HCT116 (cell line): ENCODE measurements at regions not wholly inside any gene's neighbourhood (a gene's known extent, or its start where the extent isn't known, plus 50 kb on each side); places are given as distances from the start of the nearest gene placed in this dataset.

Experiments used
- ATAC-seq: fragments of 200-7000 bp; cut with Tn5 transposase; 2 replicates; pipeline ENCODE4 v1.9.1; 2020; ENCODE audit warnings: mild to moderate bottlenecking, moderate library complexity
- BruUV-seq: library from RNA; stranded (reverse); fragments of 400-500 nt; replicated peaks from 2 replicates; lab custom pipeline; 2021; lab: Mats Ljungman, UMichigan
- CTCF ChIA-PET: fragments of 300-600 bp; sonication (Branson Sonifier 250); formaldehyde crosslinking; loops from one replicate; lab custom pipeline; 2021; ENCODE audit warnings: antibody characterized with exemption; lab: Charles Lee
- POLR2A ChIA-PET: fragments of 300-600, 350-600 bp; sonication (Branson Sonifier 250); formaldehyde crosslinking; loops from one replicate; lab custom pipeline; 2021; ENCODE audit warnings: antibody characterized with exemption; lab: Charles Lee
- RAD21 ChIA-PET, 2 experiments: fragments of 300-600 bp; sonication (Branson Sonifier 250); formaldehyde crosslinking; loops; one replicate each; lab custom pipeline; 2023; ENCODE audit warnings: low total read pairs in 2 of 2; ENCODE audit not compliant: uncharacterized antibody in 2 of 2, unreplicated experiment in 2 of 2, low non-redundant PET in 1 of 2; lab: Charles Lee
- DNase-seq: peaks from one replicate; pipeline ENCODE4 v3.0.0-alpha.2; 2010; ENCODE audit warnings: low read depth, low spot score
- H2AFZ ChIP-seq: fragments of 200-600 bp; shearing (Covaris generic), sonication (generic); 2 replicates; pipeline ENCODE4 v1.6.1; 2017; ENCODE audit warnings: low read depth, mixed run types, mixed read lengths, antibody characterized with exemption, low read length; ENCODE audit not compliant: poor library complexity, severe bottlenecking
- H3K27ac ChIP-seq: 2 replicates; pipeline ENCODE4 v1.5.1; 2012; ENCODE audit warnings: low read depth, low read length
- H3K27me3 ChIP-seq: fragments of 200-600 bp; sonication (generic); 2 replicates; pipeline ENCODE4 v1.6.1; 2016; ENCODE audit warnings: mixed run types, low read length, mixed read lengths; ENCODE audit not compliant: insufficient read depth
- H3K36me3 ChIP-seq, 2 experiments: fragments of 200-500 bp in 1 of 2; fragments of 200-600 bp in 1 of 2; sonication (Bioruptor generic) in 1 of 2; sonication (generic) in 1 of 2; 2 replicates each; pipeline versions ENCODE4 v1.5.1 to v1.6.1; 2014 to 2016; ENCODE audit warnings: low read length in 2 of 2, inconsistent platforms in 1 of 2, mixed read lengths in 1 of 2, mixed run types in 1 of 2; ENCODE audit not compliant: insufficient read depth in 2 of 2, control insufficient read depth in 1 of 2
- H3K4me1 ChIP-seq, 2 experiments: fragments of 200-600 bp in 1 of 2; sonication (generic) in 1 of 2; 2 replicates each; pipeline versions ENCODE4 v1.5.1 to v1.6.1; 2012 to 2017; ENCODE audit warnings: low read length in 2 of 2, inconsistent platforms in 1 of 2, mild to moderate bottlenecking in 1 of 2, mixed read lengths in 1 of 2, mixed run types in 1 of 2, moderate library complexity in 1 of 2; ENCODE audit not compliant: insufficient read depth in 2 of 2, control insufficient read depth in 1 of 2
- H3K4me2 ChIP-seq: fragments of 200-600 bp; sonication (generic); 2 replicates; pipeline ENCODE4 v1.6.1; 2017; ENCODE audit warnings: mixed run types, low read length, mixed read lengths
- H3K4me3 ChIP-seq, 2 experiments: fragments of 200-600 bp in 1 of 2; sonication (generic) in 1 of 2; replicated peaks in 1 of 2; 2 replicates each; pipeline ENCODE4 v1.5.1; 2011 to 2016; ENCODE audit warnings: low read length in 2 of 2, control low read depth in 1 of 2, low read depth in 1 of 2, mild to moderate bottlenecking in 1 of 2, mixed read lengths in 1 of 2, mixed run types in 1 of 2
- H3K79me2 ChIP-seq: fragments of 200-600 bp; sonication (generic); 2 replicates; pipeline ENCODE4 v1.6.1; 2017; ENCODE audit warnings: mild to moderate bottlenecking, mixed run types, low read length, moderate library complexity, mixed read lengths; ENCODE audit not compliant: insufficient read depth
- H3K9ac ChIP-seq: fragments of 200-600 bp; sonication (generic); 2 replicates; pipeline ENCODE4 v1.6.1; 2016; ENCODE audit warnings: low read length, mixed read lengths
- H3K9me2 ChIP-seq: fragments of 200-600 bp; sonication (generic), shearing (Covaris generic); 2 replicates; pipeline ENCODE4 v1.6.1; 2017; ENCODE audit warnings: mixed run types, mild to moderate bottlenecking, moderate library complexity; ENCODE audit not compliant: insufficient read depth
- H3K9me3 ChIP-seq, 2 experiments: fragments of 200-500 bp in 1 of 2; fragments of 200-600 bp in 1 of 2; sonication (Bioruptor generic) in 1 of 2; sonication (generic) in 1 of 2; 2 replicates each; pipeline ENCODE4 v1.6.1; 2014 to 2017; ENCODE audit warnings: low read length in 2 of 2, mixed read lengths in 2 of 2, inconsistent platforms in 1 of 2, low read depth in 1 of 2, mild to moderate bottlenecking in 1 of 2, mixed run types in 1 of 2, moderate library complexity in 1 of 2; ENCODE audit not compliant: control insufficient read depth in 1 of 2, insufficient read depth in 1 of 2
- H4K20me1 ChIP-seq: fragments of 200-600 bp; sonication (generic), shearing (Covaris generic); 2 replicates; pipeline ENCODE4 v1.6.1; 2017; ENCODE audit warnings: mixed run types, mild to moderate bottlenecking, moderate library complexity; ENCODE audit not compliant: insufficient read depth
- CBX3 ChIP-seq: IDR thresholded peaks from 2 replicates; pipeline ENCODE4 v1.6.1; 2012; ENCODE audit warnings: low read depth
- ELF1 ChIP-seq: IDR thresholded peaks from 2 replicates; pipeline ENCODE4 v1.6.1; 2012; ENCODE audit warnings: low read depth, borderline replicate concordance
- EZH2phosphoT487 ChIP-seq: fragments of 200-600 bp; IDR thresholded peaks from 2 replicates; pipeline ENCODE4 v1.6.1; 2018; ENCODE audit warnings: antibody characterized with exemption, borderline replicate concordance
- POLR2AphosphoS5 ChIP-seq: IDR thresholded peaks from 2 replicates; pipeline ENCODE4 v1.6.1; 2011; ENCODE audit warnings: mild to moderate bottlenecking, low read depth, low read length, moderate library complexity
- RAD21 ChIP-seq: IDR thresholded peaks from 2 replicates; pipeline ENCODE4 v1.6.1; 2012; ENCODE audit warnings: low read depth, mild to moderate bottlenecking
- SP1 ChIP-seq: IDR thresholded peaks from 2 replicates; pipeline ENCODE4 v1.6.1; 2012; ENCODE audit warnings: low read depth
- SRF ChIP-seq: IDR thresholded peaks from 2 replicates; pipeline ENCODE4 v1.6.1; 2012; ENCODE audit warnings: low read depth
- TCF7L2 ChIP-seq: IDR thresholded peaks from 2 replicates; pipeline ENCODE4 v1.7.0; 2011; ENCODE audit warnings: borderline replicate concordance, inconsistent platforms; ENCODE audit not compliant: insufficient read depth, insufficient read length; ENCODE audit errors: extremely low read depth
- YY1 ChIP-seq: IDR thresholded peaks from 2 replicates; pipeline ENCODE4 v1.6.1; 2011; ENCODE audit warnings: low read length, low read depth, moderate library complexity, mild to moderate bottlenecking; ENCODE audit not compliant: insufficient replicate concordance; ENCODE audit errors: extremely low read depth
- ZFX ChIP-seq: fragments of 450-650 bp; IDR thresholded peaks from 2 replicates; pipeline ENCODE4 v1.6.1; 2017
- intact Hi-C: fragments of 100-400 bp; cut with micrococcal nuclease; formaldehyde crosslinking; loops from 2 replicates; pipeline ENCODE4 v1.10.0; 2022
- TF ChIP-seq, protein P1 (sequence below): IDR thresholded peaks from 2 replicates; pipeline ENCODE4 v1.6.1; 2012
- TF ChIP-seq, protein P2 (sequence below): IDR thresholded peaks from 2 replicates; pipeline ENCODE4 v1.6.1; 2012; ENCODE audit warnings: low read depth

DNA sequence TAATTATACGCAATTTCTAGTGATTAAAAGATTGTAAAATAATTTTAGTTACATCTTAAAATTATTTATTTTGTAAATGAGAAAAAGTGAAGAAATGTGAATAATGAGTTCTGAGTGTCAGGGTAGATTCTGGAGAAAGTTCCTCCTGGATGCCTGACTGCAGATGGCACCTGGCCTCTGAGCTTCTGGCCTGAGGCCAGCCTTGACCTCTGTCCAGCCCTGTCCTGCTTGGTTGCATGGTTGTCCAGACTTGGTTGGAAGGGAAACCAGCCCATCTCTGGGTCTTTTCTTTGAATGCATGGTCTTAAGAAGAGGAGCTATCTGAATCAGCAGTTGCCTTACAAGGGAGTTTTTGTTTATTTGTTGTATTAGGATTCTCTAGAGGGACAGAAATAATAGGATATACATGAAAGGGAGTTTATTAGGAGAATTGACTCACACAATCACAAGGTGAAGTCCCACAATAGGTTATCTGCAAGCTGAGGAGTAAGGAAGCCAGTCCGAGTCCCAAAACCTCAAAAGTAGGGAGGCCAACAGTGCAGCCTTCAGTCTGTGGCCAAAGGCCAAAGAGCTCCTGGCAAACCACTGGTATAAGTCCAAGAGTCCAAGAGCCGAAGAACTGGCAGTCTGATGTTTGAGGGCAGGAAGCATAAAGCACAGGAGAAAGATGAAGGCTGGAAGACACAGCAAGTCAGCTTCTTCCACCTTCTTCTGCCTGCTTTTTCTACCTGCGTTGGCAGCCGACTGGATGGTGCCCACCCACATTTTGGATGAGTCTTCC lies 385.8 kb downstream of the ZNF536 start:
- Histone ChIP-seq H3K4me1 (no peaks in the 10 kb centered on the region), H3K9me2 (no peaks in the 10 kb centered on the region), H3K79me2 (no peaks in the 10 kb centered on the region), H3K9ac (no peak overlapping the region), H3K4me3 (no peak overlapping the region), H3K36me3 (no peaks in the 10 kb centered on the region), H3K4me2 (no peak overlapping the region), H4K20me1 (no peaks in the 10 kb centered on the region), H3K9me3 (peaks cover 0 to 32% of the 10 kb centered on the region in 2 experiments; a peak in 2 of 4 replicates), H2AFZ (no peak overlapping the region), H3K27ac (no peak overlapping the region), H3K27me3 (no peaks in the 10 kb centered on the region)
- no peak for ATAC-seq
- intact Hi-C loops, result no loop called here
- RAD21 ChIA-PET, result no interaction called here
- no TSS peak for BruUV-seq
- TF ChIP-seq ELF1 (no peak), TCF7L2 (no peak), SRF (no peak), RAD21 (no peak), SP1 (no peak), POLR2AphosphoS5 (no peak), ZFX (no peak), EZH2phosphoT487 (no peak), CBX3 (no peak), YY1 (no peak)
- TF ChIP-seq, protein P1, sequence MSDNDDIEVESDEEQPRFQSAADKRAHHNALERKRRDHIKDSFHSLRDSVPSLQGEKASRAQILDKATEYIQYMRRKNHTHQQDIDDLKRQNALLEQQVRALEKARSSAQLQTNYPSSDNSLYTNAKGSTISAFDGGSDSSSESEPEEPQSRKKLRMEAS, result no peak
- TF ChIP-seq, protein P2, sequence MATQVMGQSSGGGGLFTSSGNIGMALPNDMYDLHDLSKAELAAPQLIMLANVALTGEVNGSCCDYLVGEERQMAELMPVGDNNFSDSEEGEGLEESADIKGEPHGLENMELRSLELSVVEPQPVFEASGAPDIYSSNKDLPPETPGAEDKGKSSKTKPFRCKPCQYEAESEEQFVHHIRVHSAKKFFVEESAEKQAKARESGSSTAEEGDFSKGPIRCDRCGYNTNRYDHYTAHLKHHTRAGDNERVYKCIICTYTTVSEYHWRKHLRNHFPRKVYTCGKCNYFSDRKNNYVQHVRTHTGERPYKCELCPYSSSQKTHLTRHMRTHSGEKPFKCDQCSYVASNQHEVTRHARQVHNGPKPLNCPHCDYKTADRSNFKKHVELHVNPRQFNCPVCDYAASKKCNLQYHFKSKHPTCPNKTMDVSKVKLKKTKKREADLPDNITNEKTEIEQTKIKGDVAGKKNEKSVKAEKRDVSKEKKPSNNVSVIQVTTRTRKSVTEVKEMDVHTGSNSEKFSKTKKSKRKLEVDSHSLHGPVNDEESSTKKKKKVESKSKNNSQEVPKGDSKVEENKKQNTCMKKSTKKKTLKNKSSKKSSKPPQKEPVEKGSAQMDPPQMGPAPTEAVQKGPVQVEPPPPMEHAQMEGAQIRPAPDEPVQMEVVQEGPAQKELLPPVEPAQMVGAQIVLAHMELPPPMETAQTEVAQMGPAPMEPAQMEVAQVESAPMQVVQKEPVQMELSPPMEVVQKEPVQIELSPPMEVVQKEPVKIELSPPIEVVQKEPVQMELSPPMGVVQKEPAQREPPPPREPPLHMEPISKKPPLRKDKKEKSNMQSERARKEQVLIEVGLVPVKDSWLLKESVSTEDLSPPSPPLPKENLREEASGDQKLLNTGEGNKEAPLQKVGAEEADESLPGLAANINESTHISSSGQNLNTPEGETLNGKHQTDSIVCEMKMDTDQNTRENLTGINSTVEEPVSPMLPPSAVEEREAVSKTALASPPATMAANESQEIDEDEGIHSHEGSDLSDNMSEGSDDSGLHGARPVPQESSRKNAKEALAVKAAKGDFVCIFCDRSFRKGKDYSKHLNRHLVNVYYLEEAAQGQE, result no peak
- DNase-seq, result no peak
- POLR2A ChIA-PET, result no interaction called here
- CTCF ChIA-PET, result no interaction called here
